Panc1 (cell line): ENCODE measurements at regions not wholly inside any gene's neighbourhood (a gene's known extent, or its start where the extent isn't known, plus 50 kb on each side); places are given as distances from the start of the nearest gene placed in this dataset.

Experiments
- ATAC-seq: fragments of 200-7000 bp; cut with Tn5 transposase; 2 replicates; pipeline ENCODE4 v1.9.1; 2020; ENCODE audit warnings: mild to moderate bottlenecking, moderate library complexity
- BruUV-seq: library from RNA; stranded (reverse); fragments of 400-500 nt; replicated peaks from 2 replicates; lab custom pipeline; 2021; lab: Mats Ljungman, UMichigan
- CTCF ChIA-PET: fragments of 300-600 bp; sonication (Branson Sonifier 250); formaldehyde crosslinking; loops from one replicate; lab custom pipeline; 2022; ENCODE audit warnings: antibody characterized with exemption; lab: Charles Lee
- POLR2A ChIA-PET: fragments of 300-600 bp; sonication (Branson Sonifier 250); formaldehyde crosslinking; loops from one replicate; lab custom pipeline; 2022; ENCODE audit warnings: antibody characterized with exemption; lab: Charles Lee
- DNase-seq: peaks from one replicate; pipeline ENCODE4 v3.0.0-alpha.2; 2010; ENCODE audit warnings: low read depth, low spot score
- H3K27ac ChIP-seq: 2 replicates; pipeline ENCODE4 v1.5.1; 2011; ENCODE audit warnings: mild to moderate bottlenecking, low read length, inconsistent platforms
- H3K27me3 ChIP-seq: fragments of 200-500 bp; sonication (Bioruptor generic); 2 replicates; pipeline ENCODE4 v1.6.0; 2014; ENCODE audit warnings: low read length, inconsistent platforms; ENCODE audit not compliant: control insufficient read depth, insufficient read depth
- H3K36me3 ChIP-seq: fragments of 200-500 bp; sonication (Bioruptor generic); 2 replicates; pipeline ENCODE4 v1.5.1; 2014; ENCODE audit warnings: inconsistent platforms, mild to moderate bottlenecking, low read length, moderate library complexity; ENCODE audit not compliant: control insufficient read depth, insufficient read depth
- H3K4me1 ChIP-seq: 2 replicates; pipeline ENCODE4 v1.5.1; 2011; ENCODE audit warnings: inconsistent platforms, mild to moderate bottlenecking, low read length, moderate library complexity; ENCODE audit not compliant: control insufficient read depth, insufficient read depth
- H3K4me3 ChIP-seq, 2 experiments: 2 replicates each; pipeline ENCODE4 v1.5.1; 2011 to 2012; ENCODE audit warnings: low read depth in 2 of 2, low read length in 2 of 2, mild to moderate bottlenecking in 2 of 2, inconsistent platforms in 1 of 2, moderate library complexity in 1 of 2
- H3K9me3 ChIP-seq: fragments of 200-500 bp; sonication (Bioruptor generic); 2 replicates; pipeline ENCODE4 v1.5.1; 2014; ENCODE audit warnings: low read depth, mild to moderate bottlenecking, inconsistent platforms, low read length, moderate library complexity; ENCODE audit not compliant: control insufficient read depth, insufficient read depth
- POLR2AphosphoS5 ChIP-seq: IDR thresholded peaks from 2 replicates; pipeline ENCODE4 v1.6.1; 2012; ENCODE audit warnings: mild to moderate bottlenecking, low read depth, low read length, moderate library complexity
- SIN3A ChIP-seq: IDR thresholded peaks from 2 replicates; pipeline ENCODE4 v1.6.1; 2012; ENCODE audit warnings: low read depth, mild to moderate bottlenecking, low read length, moderate library complexity, borderline replicate concordance; ENCODE audit not compliant: insufficient read depth
- TCF7L2 ChIP-seq: IDR thresholded peaks from 2 replicates; pipeline ENCODE4 v1.6.1; 2011; ENCODE audit warnings: mild to moderate bottlenecking, low read depth, low read length, inconsistent platforms
- in situ Hi-C: cut with HindIII; loops from 2 replicates; pipeline ENCODE4 v1.10.0; 2016; ENCODE audit warnings: low sequenced_read_pairs, low pct_unique_long_range_greater_than_20kb
- intact Hi-C: fragments of 100-400 bp; cut with micrococcal nuclease; formaldehyde crosslinking; loops from one replicate; pipeline ENCODE4 v1.10.0; 2022; ENCODE audit not compliant: unreplicated experiment
- TF ChIP-seq, protein P1 (sequence below): fragments of 450-650 bp; IDR thresholded peaks from 2 replicates; pipeline ENCODE4 v1.5.1; 2017; ENCODE audit warnings: mild to moderate bottlenecking
- TF ChIP-seq, protein P2 (sequence below), 2 experiments: IDR thresholded peaks; 2 replicates each; pipeline ENCODE4 v1.6.1; 2011 to 2012; ENCODE audit warnings: low read depth in 2 of 2, control low read depth in 1 of 2, low read length in 1 of 2, mild to moderate bottlenecking in 1 of 2, moderate library complexity in 1 of 2; ENCODE audit not compliant: insufficient read depth in 1 of 2

DNA sequence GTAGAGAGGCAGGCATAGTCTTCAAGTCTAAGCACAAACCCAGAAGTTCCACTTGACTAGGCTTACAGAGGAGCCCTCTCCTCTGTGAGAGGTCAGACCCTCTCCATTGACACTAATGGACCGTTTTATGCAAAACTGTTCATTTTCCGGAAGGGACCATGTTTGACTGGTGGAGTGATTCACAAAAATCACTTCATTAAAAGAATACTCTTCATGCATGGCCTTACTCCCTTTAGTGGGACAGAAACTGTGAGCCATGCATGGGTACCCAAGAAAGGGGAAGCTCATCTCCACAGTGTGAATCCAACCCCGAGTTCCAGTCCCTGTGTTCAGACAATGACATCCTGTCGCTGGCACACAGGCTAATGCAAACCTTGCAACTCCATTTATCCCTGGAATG, 63.2 kb downstream of the OLIG3 start:
- ChIA-PET POLR2A (no interaction called here), CTCF (no interaction called here)
- TF ChIP-seq POLR2AphosphoS5 (no peak), SIN3A (no peak)
- intact Hi-C loops (no loop called here), in situ Hi-C loops (no loop called here)
- BruUV-seq: no TSS peak
- H3K36me3 ChIP-seq: no peaks in the 10 kb centered on the region
- ATAC-seq: no peak
- no peaks in the 10 kb centered on the region for H3K4me1 ChIP-seq
- no peak for DNase-seq
- no peaks in the 10 kb centered on the region for H3K9me3 ChIP-seq
- no peak overlapping the region for H3K4me3 ChIP-seq
- peaks cover 5% of the 10 kb centered on the region; the same call in 1 of the 2 replicates for H3K27me3 ChIP-seq
- H3K27ac ChIP-seq: no peak overlapping the region

DNA sequence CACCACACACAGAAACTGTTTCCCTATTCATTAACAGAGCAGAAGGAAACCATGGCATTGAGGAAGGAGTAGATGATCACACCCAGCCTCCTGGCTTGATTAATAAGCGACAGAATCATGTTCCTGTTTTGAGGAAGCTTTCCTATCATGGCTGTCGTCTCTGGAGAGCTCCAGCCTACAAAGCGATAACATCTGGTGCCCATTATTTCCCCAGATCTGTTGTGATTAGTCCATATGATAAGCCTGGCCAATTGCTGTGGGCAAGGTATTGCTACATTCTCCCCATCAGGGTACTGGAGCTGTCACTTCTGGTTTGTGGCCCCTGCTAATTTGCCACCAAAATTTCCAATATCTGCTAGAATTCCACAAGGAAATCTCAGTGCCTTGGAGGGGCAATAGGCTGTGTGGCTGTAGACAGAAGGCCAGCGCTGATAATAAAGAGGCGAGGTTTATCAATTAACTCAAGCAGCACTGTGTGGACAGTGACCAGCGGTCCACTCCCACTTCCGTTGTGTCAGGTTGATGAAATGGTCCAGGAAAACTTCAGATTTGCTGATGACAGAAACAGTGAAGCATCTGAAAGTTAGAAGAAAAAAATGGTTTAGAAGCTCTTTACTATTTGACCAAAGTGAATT, 66.4 kb downstream of the OLIG3 start:
- intact Hi-C loops: no loop called here
- CTCF ChIA-PET: no interaction called here
- BruUV-seq: no TSS peak

More for the DNA sequence above, 66.4 kb downstream of the OLIG3 start:
- in situ Hi-C loops: no loop called here
- no peak for TF ChIP-seq POLR2AphosphoS5
- TF ChIP-seq, protein P1, sequence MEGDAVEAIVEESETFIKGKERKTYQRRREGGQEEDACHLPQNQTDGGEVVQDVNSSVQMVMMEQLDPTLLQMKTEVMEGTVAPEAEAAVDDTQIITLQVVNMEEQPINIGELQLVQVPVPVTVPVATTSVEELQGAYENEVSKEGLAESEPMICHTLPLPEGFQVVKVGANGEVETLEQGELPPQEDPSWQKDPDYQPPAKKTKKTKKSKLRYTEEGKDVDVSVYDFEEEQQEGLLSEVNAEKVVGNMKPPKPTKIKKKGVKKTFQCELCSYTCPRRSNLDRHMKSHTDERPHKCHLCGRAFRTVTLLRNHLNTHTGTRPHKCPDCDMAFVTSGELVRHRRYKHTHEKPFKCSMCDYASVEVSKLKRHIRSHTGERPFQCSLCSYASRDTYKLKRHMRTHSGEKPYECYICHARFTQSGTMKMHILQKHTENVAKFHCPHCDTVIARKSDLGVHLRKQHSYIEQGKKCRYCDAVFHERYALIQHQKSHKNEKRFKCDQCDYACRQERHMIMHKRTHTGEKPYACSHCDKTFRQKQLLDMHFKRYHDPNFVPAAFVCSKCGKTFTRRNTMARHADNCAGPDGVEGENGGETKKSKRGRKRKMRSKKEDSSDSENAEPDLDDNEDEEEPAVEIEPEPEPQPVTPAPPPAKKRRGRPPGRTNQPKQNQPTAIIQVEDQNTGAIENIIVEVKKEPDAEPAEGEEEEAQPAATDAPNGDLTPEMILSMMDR: no peak
- TF ChIP-seq, protein P2, sequence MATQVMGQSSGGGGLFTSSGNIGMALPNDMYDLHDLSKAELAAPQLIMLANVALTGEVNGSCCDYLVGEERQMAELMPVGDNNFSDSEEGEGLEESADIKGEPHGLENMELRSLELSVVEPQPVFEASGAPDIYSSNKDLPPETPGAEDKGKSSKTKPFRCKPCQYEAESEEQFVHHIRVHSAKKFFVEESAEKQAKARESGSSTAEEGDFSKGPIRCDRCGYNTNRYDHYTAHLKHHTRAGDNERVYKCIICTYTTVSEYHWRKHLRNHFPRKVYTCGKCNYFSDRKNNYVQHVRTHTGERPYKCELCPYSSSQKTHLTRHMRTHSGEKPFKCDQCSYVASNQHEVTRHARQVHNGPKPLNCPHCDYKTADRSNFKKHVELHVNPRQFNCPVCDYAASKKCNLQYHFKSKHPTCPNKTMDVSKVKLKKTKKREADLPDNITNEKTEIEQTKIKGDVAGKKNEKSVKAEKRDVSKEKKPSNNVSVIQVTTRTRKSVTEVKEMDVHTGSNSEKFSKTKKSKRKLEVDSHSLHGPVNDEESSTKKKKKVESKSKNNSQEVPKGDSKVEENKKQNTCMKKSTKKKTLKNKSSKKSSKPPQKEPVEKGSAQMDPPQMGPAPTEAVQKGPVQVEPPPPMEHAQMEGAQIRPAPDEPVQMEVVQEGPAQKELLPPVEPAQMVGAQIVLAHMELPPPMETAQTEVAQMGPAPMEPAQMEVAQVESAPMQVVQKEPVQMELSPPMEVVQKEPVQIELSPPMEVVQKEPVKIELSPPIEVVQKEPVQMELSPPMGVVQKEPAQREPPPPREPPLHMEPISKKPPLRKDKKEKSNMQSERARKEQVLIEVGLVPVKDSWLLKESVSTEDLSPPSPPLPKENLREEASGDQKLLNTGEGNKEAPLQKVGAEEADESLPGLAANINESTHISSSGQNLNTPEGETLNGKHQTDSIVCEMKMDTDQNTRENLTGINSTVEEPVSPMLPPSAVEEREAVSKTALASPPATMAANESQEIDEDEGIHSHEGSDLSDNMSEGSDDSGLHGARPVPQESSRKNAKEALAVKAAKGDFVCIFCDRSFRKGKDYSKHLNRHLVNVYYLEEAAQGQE (IDR thresholded peaks at IDR 0.05; ENCODE audit: insufficient read depth in 1 of 2, low read depth in 2 of 2, low read length in 1 of 2): no peak
- no peak for TF ChIP-seq SIN3A
- TF ChIP-seq TCF7L2: no peak
- DNase-seq (no peak), ATAC-seq (no peak)
- Histone ChIP-seq H3K4me3 (no peak overlapping the region), H3K9me3 (no peaks in the 10 kb centered on the region), H3K27me3 (peaks cover under 1% of the 10 kb centered on the region; the same call in 1 of the 2 replicates), H3K36me3 (no peaks in the 10 kb centered on the region), H3K4me1 (no peaks in the 10 kb centered on the region), H3K27ac (no peak overlapping the region)
- POLR2A ChIA-PET: no interaction called here
